Mesenteric fat pad (tissue), 1 donor: ENCODE measurements at regions not wholly inside any gene's neighbourhood (a gene's known extent, or its start where the extent isn't known, plus 50 kb on each side); places are given as distances from the start of the nearest gene placed in this dataset.

Experiments used
- DNase-seq: peaks from one replicate; pipeline ENCODE4 v3.0.0-alpha.2; 2020; ENCODE audit warnings: low spot score
- donor health status: DM: yes; HTN: yes; CAD: no.

DNA sequence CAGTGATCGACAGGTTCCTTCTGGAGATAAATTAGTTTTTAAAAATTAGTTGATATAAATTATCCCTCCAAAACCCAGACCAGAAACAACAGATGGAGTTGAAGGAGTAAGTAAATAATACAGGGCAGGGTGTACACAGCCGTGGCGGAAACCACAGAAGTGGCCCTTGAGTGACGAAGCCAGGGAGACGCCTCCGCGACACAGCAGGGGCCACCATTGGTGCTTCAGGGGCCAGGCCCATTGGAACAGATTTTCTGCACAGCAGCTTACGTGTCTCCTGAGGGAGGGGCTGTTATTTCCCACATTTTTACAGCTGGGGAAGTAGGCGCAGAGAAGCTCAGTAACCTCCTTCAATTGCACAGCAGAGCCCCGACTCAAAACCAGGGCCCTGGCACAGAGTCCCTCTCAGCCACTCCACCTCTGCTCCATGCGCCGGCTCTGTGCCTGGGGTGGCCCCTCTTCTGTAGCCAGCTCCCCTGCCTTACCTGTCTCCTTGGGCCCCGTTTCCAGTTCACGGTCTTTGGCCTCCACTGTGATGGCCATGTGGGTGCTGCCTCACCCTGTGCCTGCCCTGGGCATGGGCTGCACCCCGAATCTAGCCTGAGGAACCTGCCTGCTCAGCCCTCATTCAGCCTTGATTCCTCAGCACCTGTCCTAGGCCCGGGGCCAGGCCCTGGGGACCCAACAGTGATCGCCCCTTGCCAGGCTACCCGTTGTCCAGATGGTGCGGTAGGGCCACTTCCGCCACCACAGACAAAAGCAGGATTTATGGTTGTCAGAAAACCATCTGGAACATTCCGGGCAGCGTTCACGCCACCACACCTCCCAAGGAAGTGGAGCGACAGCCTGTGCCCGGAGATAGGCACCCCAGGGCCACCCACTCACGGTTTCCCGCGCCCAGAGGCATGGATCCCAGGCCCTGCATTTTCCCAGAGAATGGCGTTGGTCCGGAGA lies 128.5 kb upstream of the GSE1 start:
- no peak for DNase-seq

- DNase-seq: no peak
Measured at GRCh38 chr16:85485379-85485778, 127.7 kb upstream of the GSE1 start.

DNA sequence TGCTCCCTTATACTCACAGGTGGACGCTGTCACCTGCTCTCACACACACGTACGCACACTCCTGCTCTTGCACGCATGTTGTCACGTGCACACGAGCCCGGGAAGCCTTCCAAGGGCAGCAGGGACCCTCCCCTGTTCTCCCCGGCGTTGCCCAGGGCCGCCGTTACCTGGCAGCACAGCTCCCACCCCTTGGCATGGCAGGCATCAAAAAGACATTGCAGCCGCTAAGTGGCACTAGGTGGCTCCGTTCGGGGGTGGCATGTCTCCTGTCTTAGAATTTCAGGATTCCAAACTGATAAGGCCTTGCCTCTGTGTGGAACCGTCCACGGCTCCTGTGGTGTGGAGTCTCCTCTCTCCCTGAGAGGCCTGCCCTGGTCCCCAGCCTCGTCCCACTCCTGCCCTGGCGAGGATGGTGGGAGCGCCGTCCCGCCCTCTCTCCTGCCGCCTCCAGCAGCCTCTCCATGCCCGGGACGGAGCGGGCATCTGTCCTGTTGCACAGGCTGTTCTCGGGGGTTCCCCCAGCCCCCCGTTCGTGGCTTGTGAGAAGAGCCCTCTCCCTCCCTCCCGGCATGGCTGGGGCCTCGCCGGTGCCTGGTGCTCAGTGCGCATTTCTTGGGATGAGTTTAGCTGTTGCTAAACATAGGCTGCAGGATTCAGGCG lies 126.7 kb upstream of the GSE1 start:
- no peak for DNase-seq

DNA sequence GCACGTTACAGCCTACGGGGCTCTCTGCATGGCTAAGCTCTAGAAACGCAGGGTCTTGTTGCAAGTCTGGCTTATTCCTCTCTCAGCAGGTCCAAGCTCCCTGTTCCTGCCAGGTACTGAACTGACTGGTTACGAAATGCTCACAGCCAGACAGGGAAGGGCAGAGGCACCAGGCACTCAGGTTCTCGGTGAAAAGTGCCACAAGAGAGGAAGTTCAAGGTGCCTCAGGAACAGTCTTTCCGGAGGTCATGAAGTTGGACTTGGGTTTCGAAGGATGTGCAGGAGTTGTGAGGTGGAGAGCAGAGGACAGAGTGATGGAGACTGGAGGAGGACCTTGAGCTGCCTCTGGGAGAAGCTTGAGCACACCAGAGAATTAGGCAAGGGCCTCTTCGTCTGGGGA lies 124.7 kb upstream of the GSE1 start:
- no peak for DNase-seq

DNA sequence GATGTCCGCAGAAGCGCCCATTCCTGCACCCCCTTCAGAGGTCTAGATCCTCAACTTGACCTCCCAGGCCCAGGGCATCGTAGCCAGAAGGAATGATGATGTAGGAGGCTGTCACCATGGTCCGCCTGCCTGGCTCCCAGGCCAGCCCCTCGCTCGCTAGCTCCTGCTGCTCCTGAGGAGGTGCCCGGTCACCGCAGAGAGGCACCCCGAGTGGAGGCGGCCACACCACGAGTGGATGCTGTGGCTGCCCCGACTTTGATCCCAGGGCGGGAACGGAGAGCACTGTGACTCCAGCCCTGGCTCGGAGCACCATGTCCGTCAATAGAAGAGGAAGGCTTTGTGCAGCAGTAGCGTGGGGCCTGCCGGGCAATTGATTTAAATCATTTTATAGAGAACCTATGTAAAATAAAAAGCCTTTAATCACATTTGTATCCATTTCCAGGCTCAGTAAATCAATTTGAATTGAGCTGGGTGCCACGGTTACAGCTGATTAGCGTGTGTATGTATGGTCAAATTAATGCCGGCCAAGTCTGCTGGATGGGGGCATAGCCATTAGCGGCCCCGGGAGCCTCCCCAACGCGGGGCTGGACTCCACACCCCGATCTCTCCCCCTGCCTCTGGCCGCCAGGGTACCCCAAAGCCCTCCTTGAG lies 122.6 kb upstream of the GSE1 start:
- no peak for DNase-seq

- no peak for DNase-seq
Measured at GRCh38 chr16:85491058-85491771, 121.9 kb upstream of the GSE1 start.

DNA sequence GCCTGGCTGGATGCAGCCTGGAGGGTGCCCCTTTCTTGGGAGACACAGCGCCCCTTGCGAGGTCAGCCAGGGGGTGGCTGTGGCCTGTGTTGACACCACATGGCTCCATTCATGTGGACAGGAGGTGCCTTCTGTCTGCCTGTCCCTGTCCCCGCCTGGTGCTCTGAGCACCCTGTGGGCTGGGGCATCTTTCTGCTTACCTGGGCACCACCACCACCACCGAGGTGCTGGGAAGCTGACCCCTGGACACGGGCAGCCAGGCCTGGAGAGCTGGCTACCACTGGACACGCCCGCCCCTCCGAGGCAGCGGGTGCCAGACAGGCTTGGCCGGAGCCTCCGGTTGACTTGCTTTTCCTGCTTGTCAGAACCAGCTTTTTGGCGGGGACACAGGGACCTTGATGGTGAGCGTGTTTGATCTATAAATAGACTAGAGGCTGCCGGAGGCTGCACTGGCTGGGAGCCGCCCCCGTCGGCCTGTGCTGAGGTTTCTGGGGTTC lies 121.3 kb upstream of the GSE1 start:
- no peak for DNase-seq

- DNase-seq: no peak
Measured at GRCh38 chr16:85492295-85492864, 120.7 kb upstream of the GSE1 start.

- DNase-seq: no peak
Measured at GRCh38 chr16:85494315-85494714, 118.8 kb upstream of the GSE1 start.

- DNase-seq: no peak
Measured at GRCh38 chr16:85495259-85495658, 117.9 kb upstream of the GSE1 start.

- no peak for DNase-seq
Measured at GRCh38 chr16:85495823-85496538, 117.1 kb upstream of the GSE1 start.

- no peak for DNase-seq
Measured at GRCh38 chr16:85497622-85498314, 115.4 kb upstream of the GSE1 start.

DNA sequence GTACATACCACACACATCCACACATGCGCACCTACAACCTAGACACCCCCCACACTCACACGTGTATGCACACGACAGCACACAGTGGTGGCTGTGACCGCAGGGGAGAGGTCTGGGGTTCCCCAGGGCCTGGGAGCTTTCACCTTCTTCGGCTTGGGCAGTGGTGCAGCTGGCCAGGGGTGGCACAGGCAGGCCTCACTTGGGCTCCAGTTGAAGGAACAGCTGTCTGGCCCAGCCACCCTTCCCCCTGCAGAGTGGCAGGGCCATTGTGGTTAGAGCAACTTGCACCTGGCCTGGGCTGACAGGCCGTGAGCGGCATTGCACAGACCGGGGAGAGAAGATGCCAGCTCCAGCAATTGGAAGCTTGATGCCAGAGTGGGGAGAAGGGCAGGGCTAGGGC lies 114.5 kb upstream of the GSE1 start:
- no peak for DNase-seq

DNA sequence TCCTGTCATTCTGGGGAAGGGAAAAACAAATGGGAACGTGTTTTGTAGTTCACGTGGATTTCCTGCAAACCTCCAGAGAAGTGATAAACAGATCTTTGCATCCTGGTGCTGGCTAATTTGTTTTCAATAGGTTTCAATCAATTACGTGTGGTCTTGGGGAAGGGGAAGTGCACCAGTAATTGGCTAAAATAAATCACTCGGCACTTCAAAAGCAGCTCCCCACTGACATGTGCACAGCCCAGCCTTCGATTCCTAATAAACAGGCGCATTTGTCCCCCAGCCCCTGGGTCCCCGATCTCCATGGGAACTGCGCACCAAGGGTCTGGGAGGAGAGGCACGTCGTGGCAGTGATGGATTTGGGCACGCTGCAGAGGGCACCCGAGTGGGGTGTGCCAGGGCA lies 112.9 kb upstream of the GSE1 start:
- DNase-seq: no peak

DNA sequence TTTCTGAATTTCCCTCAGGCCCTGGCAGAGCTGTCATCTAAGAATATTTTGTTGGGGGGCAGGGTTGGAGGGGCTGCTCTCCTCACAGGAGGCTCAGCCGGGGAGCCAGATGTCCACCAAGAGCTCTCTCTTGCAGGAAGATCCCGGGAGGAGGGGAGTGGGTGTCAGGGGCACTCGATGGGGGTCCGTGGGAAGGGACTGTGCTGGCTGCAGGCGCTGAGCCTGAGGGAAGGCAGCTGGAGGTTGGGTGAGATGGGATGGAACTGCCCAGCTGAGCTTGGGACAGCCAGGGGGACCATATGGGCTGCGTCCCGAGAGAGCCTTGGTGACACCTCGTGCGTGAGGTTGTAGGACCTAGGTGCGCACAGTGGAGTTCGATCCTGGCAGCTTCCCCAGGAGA lies 111.2 kb upstream of the GSE1 start:
- no peak for DNase-seq

GRCh38 chr16:85502357-85502756 lies 110.8 kb upstream of the GSE1 start:
- DNase-seq: no peak

DNA sequence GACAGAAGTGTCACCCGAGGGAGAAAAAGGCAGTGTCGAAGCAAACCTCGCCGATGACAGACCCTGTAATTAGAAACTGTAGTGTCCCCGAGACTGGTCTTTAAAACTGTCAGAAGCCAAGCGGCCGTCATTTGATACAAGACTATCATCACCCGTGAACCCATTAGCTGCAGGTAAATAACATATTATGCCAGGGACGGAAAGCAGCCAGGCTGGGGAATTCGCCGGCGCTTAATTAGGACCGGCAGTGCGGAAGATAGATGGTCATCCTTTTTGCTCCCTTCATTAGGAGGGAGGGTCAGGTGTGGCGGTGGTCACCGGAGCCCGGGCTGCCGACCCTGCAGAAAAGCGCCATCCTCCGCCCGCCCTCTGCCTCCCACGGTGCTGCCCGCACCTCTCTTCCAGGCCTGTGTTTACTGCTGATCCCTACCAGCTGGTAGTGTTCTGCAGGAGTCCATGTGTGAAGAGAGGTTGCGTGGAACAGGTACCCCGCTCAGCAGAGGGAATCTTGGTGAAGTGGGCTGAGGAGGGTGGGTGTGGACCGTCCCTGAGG lies 109.4 kb upstream of the GSE1 start:
- no peak for DNase-seq

DNA sequence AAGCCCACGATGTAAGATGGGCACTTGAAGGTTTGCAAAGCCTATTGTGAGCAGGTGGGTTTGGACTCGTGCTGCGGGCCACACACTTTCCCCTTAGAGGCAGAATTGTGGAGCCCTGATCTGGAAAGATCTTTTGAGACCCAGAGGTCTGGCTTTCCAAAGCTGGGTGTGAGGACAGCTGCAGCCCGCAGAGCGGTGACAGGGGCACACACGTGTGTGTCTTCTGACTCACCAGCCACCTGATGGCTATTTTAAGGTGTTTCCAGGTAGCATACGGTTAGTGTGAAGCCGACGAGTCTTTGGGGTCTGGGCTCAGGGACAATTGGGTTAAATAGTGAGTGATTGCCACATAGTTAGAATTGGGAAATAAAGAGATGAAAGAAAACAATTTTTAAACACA lies 108.9 kb upstream of the GSE1 start:
- no peak for DNase-seq
